ENCODE measurements at regions not wholly inside any gene's neighbourhood (a gene's known extent, or its start where the extent isn't known, plus 50 kb on each side); places are given as distances from the start of the nearest gene placed in this dataset.
"Not testable (repeated sequence)": the region's sequence is repeated elsewhere in the genome, so short reads cannot be mapped to it uniquely, and the experiment has no call there.

- DNase-seq = no peak
These were observed 681.6 kb upstream of the SEMA6D start for GRCh38 chr15:47035475-47036406.

GRCh38 chr15:47037003-47037402, 680.3 kb upstream of the SEMA6D start:
- no peak for DNase-seq

- DNase-seq = no peak
These were observed 678.1 kb upstream of the SEMA6D start for GRCh38 chr15:47039225-47039624.

- DNase-seq = no peak
These were observed 676.0 kb upstream of the SEMA6D start for GRCh38 chr15:47041301-47041700.

GRCh38 chr15:47047981-47048380, 669.3 kb upstream of the SEMA6D start:
- DNase-seq = not testable (repeated sequence)

- no peak for DNase-seq
These were observed 650.9 kb upstream of the SEMA6D start for GRCh38 chr15:47066392-47066791.

GRCh38 chr15:47077846-47078245, 639.5 kb upstream of the SEMA6D start:
- DNase-seq = not testable (repeated sequence)

- DNase-seq = no peak
These were observed 621.5 kb upstream of the SEMA6D start for GRCh38 chr15:47095833-47096232.

GRCh38 chr15:47098526-47098925, 618.8 kb upstream of the SEMA6D start:
- DNase-seq = not testable (repeated sequence)

GRCh38 chr15:47099801-47100200, 617.5 kb upstream of the SEMA6D start:
- DNase-seq = not testable (repeated sequence)

GRCh38 chr15:47108800-47109199, 608.5 kb upstream of the SEMA6D start:
- DNase-seq = not testable (repeated sequence)

GRCh38 chr15:47116698-47117097, 600.6 kb upstream of the SEMA6D start:
- DNase-seq = no peak

GRCh38 chr15:47119349-47119748, 598.0 kb upstream of the SEMA6D start:
- no peak for DNase-seq

GRCh38 chr15:47124430-47125102, 592.7 kb upstream of the SEMA6D start:
- no peak for DNase-seq

GRCh38 chr15:47129033-47129432, 588.3 kb upstream of the SEMA6D start:
- DNase-seq = no peak

- not testable (repeated sequence) for DNase-seq
These were observed 585.9 kb upstream of the SEMA6D start for GRCh38 chr15:47131450-47131849.

- DNase-seq = no peak
These were observed 582.0 kb upstream of the SEMA6D start for GRCh38 chr15:47135267-47135666.

GRCh38 chr15:47136236-47136635, 581.1 kb upstream of the SEMA6D start:
- no peak for DNase-seq

GRCh38 chr15:47139965-47140364, 577.3 kb upstream of the SEMA6D start:
- no peak for DNase-seq

GRCh38 chr15:47157827-47158226, 559.5 kb upstream of the SEMA6D start:
- DNase-seq = no peak

- DNase-seq = no peak
These were observed 558.7 kb upstream of the SEMA6D start for GRCh38 chr15:47158573-47158972.

GRCh38 chr15:47177177-47177576, 540.1 kb upstream of the SEMA6D start:
- DNase-seq = no peak

- no peak for DNase-seq
These were observed 537.3 kb upstream of the SEMA6D start for GRCh38 chr15:47179988-47180387.

GRCh38 chr15:47182818-47183217, 534.5 kb upstream of the SEMA6D start:
- DNase-seq = no peak
